HG02973 (cell line): ENCODE measurements at regions not wholly inside any gene's neighbourhood (a gene's known extent, or its start where the extent isn't known, plus 50 kb on each side); places are given as distances from the start of the nearest gene placed in this dataset.
A peak's percentile ranks its signal among the peaks of the same experiment; 100 is the strongest.

Experiments used
- ATAC-seq: cut with Tn5 transposase; IDR thresholded peaks from one replicate; pipeline ENCODE4 v1.9.1; 2021; ENCODE audit warnings: moderate library complexity; ENCODE audit not compliant: unreplicated experiment

- ATAC-seq = no peak
Observed at GRCh38 chr16:85545227-85545818, 67.8 kb upstream of the GSE1 start.

GRCh38 chr16:85546585-85547447 lies 66.3 kb upstream of the GSE1 start:
- no peak for ATAC-seq

- no peak for ATAC-seq
Observed at GRCh38 chr16:85548375-85548774, 64.7 kb upstream of the GSE1 start.

DNA sequence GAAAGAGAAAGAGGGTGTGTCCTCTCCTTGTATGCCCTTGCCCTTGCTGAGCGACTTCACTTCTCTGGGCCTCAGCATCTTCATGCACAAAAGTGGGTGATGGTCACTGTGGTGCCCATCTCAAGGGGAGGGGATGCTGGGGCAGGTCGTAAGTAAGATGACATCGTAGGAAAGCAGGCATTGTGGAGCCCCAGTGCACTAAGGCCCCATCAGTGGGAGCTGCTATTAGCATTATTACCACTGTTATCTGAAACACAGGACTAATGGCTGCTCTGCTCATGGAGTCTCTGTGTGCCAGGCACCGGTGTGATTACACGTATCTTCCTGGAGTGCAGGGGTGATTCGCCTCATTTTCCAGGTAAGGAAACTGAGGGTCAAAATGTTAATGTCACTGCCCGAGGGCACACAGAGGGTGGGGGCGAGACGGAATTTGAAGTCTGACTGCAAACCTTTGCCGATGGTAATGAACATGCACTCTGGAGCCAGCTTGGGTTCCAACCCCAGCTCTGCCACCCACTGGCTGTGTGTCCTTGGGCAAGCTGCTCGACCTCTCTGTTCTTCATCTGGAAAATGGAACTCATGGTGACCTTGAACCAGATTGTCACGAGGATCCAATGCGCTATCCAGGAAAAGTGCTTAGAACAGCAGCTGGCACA lies 63.2 kb upstream of the GSE1 start:
- no peak for ATAC-seq

DNA sequence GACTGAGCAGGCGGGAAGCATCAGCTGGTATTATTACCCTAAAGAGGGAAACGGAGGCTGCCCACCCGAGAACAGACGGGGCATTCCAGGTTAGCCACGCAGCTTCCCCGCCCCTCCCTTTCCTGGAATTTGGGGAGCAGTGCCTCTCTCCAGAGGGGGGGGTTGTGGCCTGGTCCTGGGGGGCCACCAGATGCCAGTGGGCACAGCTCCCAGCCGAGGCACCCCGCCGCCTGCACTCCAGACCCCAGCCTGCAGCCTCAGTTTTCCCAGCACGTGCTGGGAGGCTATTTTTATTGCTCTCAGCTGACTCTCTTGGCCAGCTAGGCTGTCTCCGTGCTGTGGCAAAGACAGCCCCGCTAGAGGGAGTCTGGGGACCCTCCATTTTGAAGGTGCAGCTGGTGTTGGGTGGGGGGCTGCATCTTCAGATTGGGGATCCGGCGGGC lies 62.7 kb upstream of the GSE1 start:
- ATAC-seq = no peak

- ATAC-seq = no peak
Observed at GRCh38 chr16:85550953-85551924, 61.9 kb upstream of the GSE1 start.

DNA sequence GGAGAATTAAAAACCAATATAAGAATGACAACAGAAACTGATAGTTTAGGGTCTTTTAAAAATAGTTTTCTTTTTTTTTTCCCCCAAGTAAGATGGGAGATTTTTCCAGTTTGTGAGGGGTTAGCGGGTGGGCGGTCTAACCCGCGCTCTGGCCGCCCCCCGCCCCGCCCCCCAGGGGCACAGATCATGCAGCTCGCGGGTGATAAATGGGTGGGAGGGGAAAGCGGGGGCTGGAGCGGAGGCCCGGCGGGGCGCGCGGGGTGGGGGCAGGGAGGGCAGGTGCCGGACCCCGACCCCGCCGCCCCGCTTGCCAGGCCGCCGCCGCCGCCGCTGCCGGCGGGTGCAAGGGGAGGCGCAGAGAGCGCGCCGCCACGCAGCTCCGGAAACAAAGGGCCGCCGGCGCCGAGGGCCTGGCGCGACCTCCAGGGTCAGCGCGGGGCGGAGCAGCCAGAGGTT lies 60.1 kb upstream of the GSE1 start:
- no peak for ATAC-seq

DNA sequence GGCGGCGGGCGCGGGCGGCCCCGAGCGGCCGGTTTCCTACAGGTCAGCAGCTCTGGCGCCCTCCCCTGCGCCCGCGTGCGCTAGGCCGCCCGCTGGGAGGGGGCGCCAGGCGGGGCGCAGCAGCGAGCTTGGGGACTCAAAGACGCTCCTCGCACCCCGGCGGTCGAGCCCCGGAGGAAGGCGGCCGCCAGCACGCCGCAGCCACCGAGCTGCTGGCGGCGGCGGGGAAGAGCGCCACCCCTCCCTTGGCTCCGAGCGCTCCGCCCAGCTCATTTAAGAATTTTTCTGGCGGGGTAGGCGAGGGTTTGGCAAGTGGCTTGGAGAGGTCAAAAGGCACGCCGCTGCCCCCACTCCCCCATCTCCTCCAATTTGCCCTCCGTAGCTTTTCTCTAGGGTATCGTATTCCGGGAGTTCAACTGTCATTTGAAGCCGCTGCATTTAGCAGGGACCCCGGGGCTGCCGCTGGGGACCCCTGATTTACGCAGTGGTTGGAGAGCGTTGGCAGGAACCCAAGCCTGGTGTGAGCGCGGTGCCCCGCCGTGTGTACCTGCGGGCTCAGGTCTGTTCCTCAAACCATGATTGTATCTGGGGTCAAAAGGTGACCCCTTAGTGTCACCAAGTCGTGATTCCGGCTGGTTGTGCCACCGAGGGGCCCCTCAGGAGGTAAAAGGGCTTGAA lies 59.5 kb upstream of the GSE1 start:
- peak; percentile 4 for ATAC-seq

- ATAC-seq = peak; percentile 43
Observed at GRCh38 chr16:85554114-85554888, 58.8 kb upstream of the GSE1 start.

- no peak for ATAC-seq
Observed at GRCh38 chr16:85554889-85555718, 58.0 kb upstream of the GSE1 start.

- ATAC-seq = no peak
Observed at GRCh38 chr16:85555719-85556455, 57.2 kb upstream of the GSE1 start.

GRCh38 chr16:85556456-85557082 lies 56.6 kb upstream of the GSE1 start:
- no peak for ATAC-seq

DNA sequence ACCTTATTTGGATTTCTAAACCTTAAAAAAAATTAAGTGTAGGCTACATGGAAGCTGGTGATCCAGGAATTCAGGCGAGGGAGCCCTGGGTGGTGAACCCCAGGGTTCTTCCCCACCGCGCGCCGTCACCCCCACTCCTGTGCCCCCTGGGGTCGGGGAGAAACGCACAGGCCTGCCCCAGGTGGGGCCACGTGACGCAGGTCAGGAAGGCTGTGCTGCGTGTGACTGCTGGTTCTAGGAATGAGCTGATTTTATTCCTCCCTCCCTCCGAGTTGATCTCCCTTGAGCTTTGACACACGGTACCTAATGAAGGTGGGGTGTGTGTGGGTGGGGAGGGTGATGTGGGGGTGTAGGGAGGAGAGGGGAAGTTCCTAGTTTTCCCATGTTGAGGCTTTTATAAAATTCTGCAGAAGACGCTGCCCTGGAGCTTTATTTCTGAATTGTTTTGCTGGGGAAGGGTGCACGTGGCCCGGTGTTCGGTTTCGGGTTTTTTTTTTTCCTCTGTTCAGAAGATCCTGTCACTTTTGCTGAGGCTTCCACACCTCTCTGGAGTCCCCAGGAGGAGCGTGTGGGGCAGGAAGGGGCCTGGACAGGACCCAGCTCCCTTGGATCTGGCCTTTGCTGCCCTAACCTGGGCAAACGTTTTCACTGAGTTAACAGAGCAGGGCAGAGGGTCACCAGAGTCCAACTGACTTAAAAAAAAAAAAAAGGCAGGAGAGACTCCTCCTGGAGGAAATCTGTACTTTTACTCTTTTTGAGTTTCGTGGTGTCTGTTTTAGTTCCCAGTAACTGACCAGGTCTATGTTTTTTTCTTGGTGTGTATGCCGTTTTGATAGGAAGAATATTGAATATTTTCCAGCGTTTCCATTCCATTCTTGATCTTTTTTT lies 55.8 kb upstream of the GSE1 start:
- no peak for ATAC-seq

- ATAC-seq = no peak
Observed at GRCh38 chr16:85557971-85558657, 55.0 kb upstream of the GSE1 start.

GRCh38 chr16:85560932-85561247 lies 52.2 kb upstream of the GSE1 start:
- no peak for ATAC-seq
